ENCODE measurements at regions not wholly inside any gene's neighbourhood (a gene's known extent, or its start where the extent isn't known, plus 50 kb on each side); places are given as distances from the start of the nearest gene placed in this dataset.
"Not testable (repeated sequence)": the region's sequence is repeated elsewhere in the genome, so short reads cannot be mapped to it uniquely, and the experiment has no call there.

DNA sequence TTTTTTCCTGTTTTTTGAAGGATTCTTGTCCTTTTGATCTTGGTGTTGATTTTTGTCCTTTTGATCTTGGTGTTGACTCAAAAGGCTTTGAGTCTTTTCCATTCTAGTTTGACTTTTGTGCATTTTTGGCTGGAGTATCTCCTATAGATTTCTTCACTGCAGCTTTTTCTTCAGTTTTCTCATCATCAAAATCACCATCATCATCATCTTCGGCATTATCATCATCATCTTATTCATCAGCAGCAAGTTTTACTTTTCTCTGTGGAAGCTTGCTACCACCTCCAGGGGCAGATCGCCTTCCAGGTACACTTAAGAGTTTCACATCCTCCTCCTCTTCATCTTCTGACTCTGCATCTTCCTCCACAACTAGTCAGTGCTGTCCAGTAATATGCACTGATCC, 56.5 kb upstream of the MCHR2 start:
- DNase-seq (ENCODE audit: low read depth), result no peak
- H3K4me3 ChIP-seq (ENCODE audit: low read depth, low read length), result no peak overlapping the region

DNA sequence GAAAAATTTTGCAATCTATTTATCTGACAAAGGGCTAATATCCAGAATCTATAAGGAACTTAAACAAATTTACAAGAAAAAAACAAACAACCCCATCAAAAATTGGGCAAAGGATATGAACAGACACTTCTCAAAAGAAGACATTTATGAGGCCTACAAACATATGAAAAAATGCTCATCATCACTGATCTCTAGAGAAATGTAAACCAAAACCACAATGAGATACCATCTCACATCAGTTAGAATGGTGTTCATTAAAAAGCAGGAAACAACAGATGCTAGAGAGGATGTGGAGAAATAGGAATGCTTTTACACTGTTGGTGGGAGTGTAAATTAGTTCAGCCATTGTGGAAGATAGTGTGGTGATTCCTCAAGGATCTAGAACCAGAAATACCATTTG, 49.9 kb upstream of the MCHR2 start:
- not testable (repeated sequence) for H3K4me3 ChIP-seq (ENCODE audit: low read depth, low read length); DNase-seq (ENCODE audit: low read depth)
